Endothelial cell of umbilical vein (primary cell): ENCODE measurements at regions not wholly inside any gene's neighbourhood (a gene's known extent, or its start where the extent isn't known, plus 50 kb on each side); places are given as distances from the start of the nearest gene placed in this dataset.

Experiments used
- BruUV-seq: library from RNA; stranded (reverse); fragments of 400-500 nt; replicated peaks from 2 replicates; lab custom pipeline; 2021; lab: Mats Ljungman, UMichigan
- CTCF ChIA-PET: fragments of 300-600, 350-600 bp; sonication (Branson Sonifier 250); formaldehyde crosslinking; loops from one replicate; lab custom pipeline; 2021; ENCODE audit warnings: antibody characterized with exemption, inconsistent platforms; lab: Charles Lee
- POLR2A ChIA-PET: fragments of 300-600, 350-600 bp; sonication (Branson Sonifier 250); formaldehyde crosslinking; loops from one replicate; lab custom pipeline; 2021; ENCODE audit warnings: antibody characterized with exemption, inconsistent platforms; lab: Charles Lee
- DNase-seq: peaks from one replicate; pipeline ENCODE4 v3.0.0-alpha.2; 2011; ENCODE audit warnings: low read depth, low spot score
- FAIRE-seq: peaks from 2 replicates; lab custom pipeline; 2011; peaks lifted over from hg19 to GRCh38; lab: Jason Lieb, UNC
- H2AFZ ChIP-seq: 2 replicates; pipeline ENCODE4 v1.6.0; 2012; ENCODE audit warnings: low read depth, low read length, control low read depth, inconsistent platforms
- H3K27ac ChIP-seq: 2 replicates; pipeline ENCODE4 v1.5.1; 2011; ENCODE audit warnings: low read depth, mild to moderate bottlenecking, control low read depth, low read length, moderate library complexity; ENCODE audit not compliant: insufficient read depth
- H3K27me3 ChIP-seq, 2 experiments: 2 replicates each; pipeline versions ENCODE4 v1.6.0 to v1.6.1; 2011; ENCODE audit warnings: low read length in 2 of 2, mixed read lengths in 1 of 2; ENCODE audit not compliant: control insufficient read depth in 2 of 2, insufficient read depth in 2 of 2
- H3K36me3 ChIP-seq, 2 experiments: 2 replicates in 1 of 2; 3 replicates in 1 of 2; pipeline ENCODE4 v1.5.1; 2011; ENCODE audit warnings: low read length in 2 of 2, mild to moderate bottlenecking in 1 of 2, moderate library complexity in 1 of 2; ENCODE audit not compliant: control insufficient read depth in 2 of 2, insufficient read depth in 2 of 2; ENCODE audit errors: extremely low read depth in 1 of 2
- H3K4me1 ChIP-seq: 3 replicates; pipeline ENCODE4 v1.5.1; 2011; ENCODE audit warnings: mild to moderate bottlenecking, low read length; ENCODE audit not compliant: control insufficient read depth, insufficient read depth; ENCODE audit errors: extremely low read depth
- H3K4me2 ChIP-seq: 2 replicates; pipeline ENCODE4 v1.6.1; 2011; ENCODE audit warnings: low read length, control low read depth, mixed read lengths; ENCODE audit not compliant: insufficient read depth
- H3K4me3 ChIP-seq, 3 experiments: fragments of 200-600 bp in 1 of 3; sonication (generic), shearing (Covaris generic) in 1 of 3; replicated peaks in 1 of 3; 2 replicates each; pipeline ENCODE4 v1.5.1; 2011 to 2016; ENCODE audit warnings: control low read depth in 3 of 3, low read length in 3 of 3, mild to moderate bottlenecking in 2 of 3, inconsistent platforms in 1 of 3, low read depth in 1 of 3, moderate library complexity in 1 of 3; ENCODE audit not compliant: insufficient read depth in 1 of 3
- H3K79me2 ChIP-seq: 2 replicates; pipeline ENCODE4 v1.6.0; 2012; ENCODE audit warnings: low read length, inconsistent platforms; ENCODE audit not compliant: control insufficient read depth, insufficient read depth
- H3K9ac ChIP-seq: replicated peaks from 2 replicates; pipeline ENCODE3; 2011; ENCODE audit warnings: low read length, control low read depth; ENCODE audit not compliant: insufficient read depth; ENCODE audit errors: extremely low read depth
- H3K9me1 ChIP-seq: replicated peaks from 3 replicates; pipeline ENCODE4 v1.6.0; 2011; ENCODE audit warnings: mild to moderate bottlenecking, low read length; ENCODE audit not compliant: control insufficient read depth, insufficient read depth; ENCODE audit errors: extremely low read depth
- H3K9me3 ChIP-seq: replicated peaks from 2 replicates; pipeline ENCODE4 v1.5.1; 2012; ENCODE audit warnings: low read length, inconsistent platforms; ENCODE audit not compliant: control insufficient read depth, insufficient read depth
- H4K20me1 ChIP-seq: replicated peaks from 2 replicates; pipeline ENCODE3; 2011; ENCODE audit warnings: mild to moderate bottlenecking, low read length; ENCODE audit not compliant: control insufficient read depth, insufficient read depth; ENCODE audit errors: extremely low read depth
- EZH2 ChIP-seq: IDR thresholded peaks from 2 replicates; pipeline ENCODE4 v1.6.1; 2012; ENCODE audit warnings: borderline replicate concordance, low read depth, mild to moderate bottlenecking, moderate library complexity, low read length, inconsistent platforms; ENCODE audit not compliant: severe bottlenecking
- GATA2 ChIP-seq: IDR thresholded peaks from 2 replicates; pipeline ENCODE4 v1.7.0; 2011; ENCODE audit warnings: low read depth, mild to moderate bottlenecking, moderate library complexity, mixed read lengths, low read length; ENCODE audit not compliant: insufficient read length, insufficient read depth
- MAX ChIP-seq: IDR thresholded peaks from 2 replicates; pipeline ENCODE4 v1.6.1; 2011; ENCODE audit not compliant: insufficient read depth, insufficient read length
- MYC ChIP-seq: IDR thresholded peaks from one replicate; pipeline ENCODE4 v1.6.1; 2011; ENCODE audit warnings: mild to moderate bottlenecking, low read depth, low read length
- POLR2AphosphoS5 ChIP-seq: IDR thresholded peaks from 2 replicates; pipeline ENCODE4 v1.6.1; 2012; ENCODE audit warnings: low read depth, mild to moderate bottlenecking, control low read depth, low read length, moderate library complexity; ENCODE audit not compliant: insufficient read depth
- dilution Hi-C: fragments of 300-500 bp; cut with MboI; formaldehyde crosslinking; loops from one replicate; pipeline ENCODE4 v1.15.0; 2019; ENCODE audit warnings: low sequenced_read_pairs; ENCODE audit not compliant: extremely low pct_ligation_motif_present
- intact Hi-C: fragments of 100-400 bp; cut with micrococcal nuclease; formaldehyde crosslinking; loops from one replicate; pipeline ENCODE4 v1.10.0; 2022

DNA sequence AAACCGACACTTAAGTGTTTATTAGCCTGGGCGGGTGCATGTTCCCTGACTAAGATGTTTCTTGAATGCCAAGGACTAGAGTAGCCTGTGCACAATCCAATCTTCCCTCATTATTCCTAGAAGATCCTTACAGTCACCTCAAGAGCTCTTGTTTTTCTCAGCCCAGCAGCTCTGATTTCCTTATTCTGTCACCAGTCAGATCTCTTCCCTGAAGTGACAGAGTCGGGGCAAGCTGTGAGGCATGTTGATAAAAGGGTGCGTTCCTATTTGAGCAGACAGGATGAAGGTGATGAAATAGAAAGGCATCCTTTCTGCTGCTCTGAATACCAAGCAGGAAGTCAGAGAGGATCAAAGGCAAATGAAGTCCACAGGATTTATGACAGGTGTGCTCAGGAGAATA lies 125.6 kb upstream of the MCTP2 start:
- H3K9ac ChIP-seq, result no peak overlapping the region
- BruUV-seq, result no TSS peak
- H4K20me1 ChIP-seq, result no peaks in the 10 kb centered on the region
- no peaks in the 10 kb centered on the region for H3K4me1 ChIP-seq
- dilution Hi-C loops (no loop called here), intact Hi-C loops (no loop called here)
- H2AFZ ChIP-seq, result no peak overlapping the region
- ChIA-PET POLR2A (no interaction called here), CTCF (no interaction called here)
- DNase-seq (no peak), FAIRE-seq (no peak)
- H3K79me2 ChIP-seq, result no peaks in the 10 kb centered on the region
- TF ChIP-seq MAX (no peak), POLR2AphosphoS5 (no peak)
- H3K27ac ChIP-seq, result no peak overlapping the region
- no peaks in the 10 kb centered on the region for H3K27me3 ChIP-seq
- H3K4me3 ChIP-seq, result no peak overlapping the region
- H3K4me2 ChIP-seq, result no peak overlapping the region
- no peaks in the 10 kb centered on the region for H3K9me1 ChIP-seq
- H3K36me3 ChIP-seq, result no peaks in the 10 kb centered on the region
- no peaks in the 10 kb centered on the region for H3K9me3 ChIP-seq

GRCh38 chr15:94100863-94101262 lies 130.5 kb upstream of the MCTP2 start:
- H3K9me3 ChIP-seq, result no peaks in the 10 kb centered on the region
- no peaks in the 10 kb centered on the region for H3K9me1 ChIP-seq
- no peaks in the 10 kb centered on the region for H3K4me1 ChIP-seq
- no peak for FAIRE-seq
- H3K4me3 ChIP-seq, result no peak overlapping the region
- H4K20me1 ChIP-seq, result no peaks in the 10 kb centered on the region
- H3K27me3 ChIP-seq, result no peaks in the 10 kb centered on the region
- no peak overlapping the region for H3K9ac ChIP-seq
- dilution Hi-C loops, result no loop called here
- TF ChIP-seq POLR2AphosphoS5 (no peak), MYC (no peak), GATA2 (no peak), EZH2 (no peak)
- no TSS peak for BruUV-seq
- no peak for DNase-seq
- no peak overlapping the region for H3K27ac ChIP-seq
- CTCF ChIA-PET, result no interaction called here
- intact Hi-C loops, result no loop called here
- POLR2A ChIA-PET, result no interaction called here
- no peak overlapping the region for H2AFZ ChIP-seq
- H3K4me2 ChIP-seq, result no peak overlapping the region
- H3K79me2 ChIP-seq, result no peaks in the 10 kb centered on the region
- no peaks in the 10 kb centered on the region for H3K36me3 ChIP-seq
